ENCODE measurements at regions not wholly inside any gene's neighbourhood (a gene's known extent, or its start where the extent isn't known, plus 50 kb on each side); places are given as distances from the start of the nearest gene placed in this dataset.

DNA sequence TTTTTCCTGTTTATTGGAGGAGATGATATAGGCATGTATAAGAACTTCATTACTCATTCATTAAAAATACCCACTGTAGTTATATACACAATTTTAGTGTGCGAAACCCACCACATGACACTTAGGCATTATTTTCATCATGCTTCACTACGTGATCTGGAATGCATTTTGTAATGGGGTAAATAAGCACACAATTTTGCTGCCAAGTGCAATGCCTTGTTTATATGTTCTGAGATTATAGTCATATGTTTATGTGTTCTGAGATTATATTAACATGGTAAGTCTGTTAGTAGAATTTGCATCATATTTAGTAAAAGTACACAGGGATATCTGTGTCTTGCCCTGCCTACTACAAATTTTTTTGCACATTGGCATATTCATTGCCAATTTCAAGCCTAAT lies 1123.0 kb downstream of the LRFN5 start:
- TF ChIP-seq, protein P1, sequence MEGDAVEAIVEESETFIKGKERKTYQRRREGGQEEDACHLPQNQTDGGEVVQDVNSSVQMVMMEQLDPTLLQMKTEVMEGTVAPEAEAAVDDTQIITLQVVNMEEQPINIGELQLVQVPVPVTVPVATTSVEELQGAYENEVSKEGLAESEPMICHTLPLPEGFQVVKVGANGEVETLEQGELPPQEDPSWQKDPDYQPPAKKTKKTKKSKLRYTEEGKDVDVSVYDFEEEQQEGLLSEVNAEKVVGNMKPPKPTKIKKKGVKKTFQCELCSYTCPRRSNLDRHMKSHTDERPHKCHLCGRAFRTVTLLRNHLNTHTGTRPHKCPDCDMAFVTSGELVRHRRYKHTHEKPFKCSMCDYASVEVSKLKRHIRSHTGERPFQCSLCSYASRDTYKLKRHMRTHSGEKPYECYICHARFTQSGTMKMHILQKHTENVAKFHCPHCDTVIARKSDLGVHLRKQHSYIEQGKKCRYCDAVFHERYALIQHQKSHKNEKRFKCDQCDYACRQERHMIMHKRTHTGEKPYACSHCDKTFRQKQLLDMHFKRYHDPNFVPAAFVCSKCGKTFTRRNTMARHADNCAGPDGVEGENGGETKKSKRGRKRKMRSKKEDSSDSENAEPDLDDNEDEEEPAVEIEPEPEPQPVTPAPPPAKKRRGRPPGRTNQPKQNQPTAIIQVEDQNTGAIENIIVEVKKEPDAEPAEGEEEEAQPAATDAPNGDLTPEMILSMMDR (IDR thresholded peaks at IDR 0.05) = no peak
- TF ChIP-seq EZH2 (IDR thresholded peaks at IDR 0.05; ENCODE audit: borderline replicate concordance, insufficient read depth, low read depth, low read length, poor library complexity, severe bottlenecking) = no peak

Measured in B cell (primary cell).